Upper lobe of right lung (tissue), 1 donor: ENCODE measurements at regions not wholly inside any gene's neighbourhood (a gene's known extent, or its start where the extent isn't known, plus 50 kb on each side); places are given as distances from the start of the nearest gene placed in this dataset.

ENCODE experiments used
- ATAC-seq: fragments of 200-7000 bp; cut with Tn5 transposase; one replicate; pipeline ENCODE4 v1.9.1; 2020; ENCODE audit warnings: mild to moderate bottlenecking, moderate library complexity
- DNase-seq: peaks from one replicate; pipeline ENCODE4 v3.0.0-alpha.2; 2020
- H3K27ac ChIP-seq: fragments of 200-600 bp; one replicate; pipeline ENCODE4 v1.8.0; 2022
- H3K27me3 ChIP-seq: fragments of 200-600 bp; one replicate; pipeline ENCODE4 v1.8.0; 2022; ENCODE audit warnings: mild to moderate bottlenecking
- H3K36me3 ChIP-seq: fragments of 200-600 bp; one replicate; pipeline ENCODE4 v1.8.0; 2022
- H3K4me1 ChIP-seq: fragments of 200-600 bp; one replicate; pipeline ENCODE4 v1.8.0; 2022
- H3K4me3 ChIP-seq: fragments of 200-600 bp; one replicate; pipeline ENCODE4 v1.8.0; 2022; ENCODE audit warnings: mild to moderate bottlenecking
- H3K9me3 ChIP-seq: fragments of 200-600 bp; one replicate; pipeline ENCODE4 v1.8.0; 2022
- intact Hi-C: fragments of 100-400 bp; cut with DNase I; formaldehyde crosslinking; loops from one replicate; pipeline ENCODE4 v1.11.0; 2022
- TF ChIP-seq, protein P1 (sequence below): fragments of 200-600 bp; IDR thresholded peaks from one replicate; pipeline ENCODE4 v1.8.0; 2022; ENCODE audit warnings: antibody characterized with exemption
- donor health status: DM: no; HTN: yes; CAD: no; lungs with severe emphysema.

- Histone ChIP-seq H3K27me3 (no peaks in the 10 kb centered on the region), H3K4me3 (no peak overlapping the region), H3K27ac (no peak overlapping the region), H3K4me1 (no peaks in the 10 kb centered on the region), H3K9me3 (no peaks in the 10 kb centered on the region), H3K36me3 (no peaks in the 10 kb centered on the region)
- no peak for DNase-seq
- intact Hi-C loops = no loop called here
- TF ChIP-seq, protein P1, sequence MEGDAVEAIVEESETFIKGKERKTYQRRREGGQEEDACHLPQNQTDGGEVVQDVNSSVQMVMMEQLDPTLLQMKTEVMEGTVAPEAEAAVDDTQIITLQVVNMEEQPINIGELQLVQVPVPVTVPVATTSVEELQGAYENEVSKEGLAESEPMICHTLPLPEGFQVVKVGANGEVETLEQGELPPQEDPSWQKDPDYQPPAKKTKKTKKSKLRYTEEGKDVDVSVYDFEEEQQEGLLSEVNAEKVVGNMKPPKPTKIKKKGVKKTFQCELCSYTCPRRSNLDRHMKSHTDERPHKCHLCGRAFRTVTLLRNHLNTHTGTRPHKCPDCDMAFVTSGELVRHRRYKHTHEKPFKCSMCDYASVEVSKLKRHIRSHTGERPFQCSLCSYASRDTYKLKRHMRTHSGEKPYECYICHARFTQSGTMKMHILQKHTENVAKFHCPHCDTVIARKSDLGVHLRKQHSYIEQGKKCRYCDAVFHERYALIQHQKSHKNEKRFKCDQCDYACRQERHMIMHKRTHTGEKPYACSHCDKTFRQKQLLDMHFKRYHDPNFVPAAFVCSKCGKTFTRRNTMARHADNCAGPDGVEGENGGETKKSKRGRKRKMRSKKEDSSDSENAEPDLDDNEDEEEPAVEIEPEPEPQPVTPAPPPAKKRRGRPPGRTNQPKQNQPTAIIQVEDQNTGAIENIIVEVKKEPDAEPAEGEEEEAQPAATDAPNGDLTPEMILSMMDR = no peak
- peak; percentile 33 for ATAC-seq
Measured at GRCh38 chr10:7507887-7508726, 97.3 kb upstream of the SFMBT2 start.

DNA sequence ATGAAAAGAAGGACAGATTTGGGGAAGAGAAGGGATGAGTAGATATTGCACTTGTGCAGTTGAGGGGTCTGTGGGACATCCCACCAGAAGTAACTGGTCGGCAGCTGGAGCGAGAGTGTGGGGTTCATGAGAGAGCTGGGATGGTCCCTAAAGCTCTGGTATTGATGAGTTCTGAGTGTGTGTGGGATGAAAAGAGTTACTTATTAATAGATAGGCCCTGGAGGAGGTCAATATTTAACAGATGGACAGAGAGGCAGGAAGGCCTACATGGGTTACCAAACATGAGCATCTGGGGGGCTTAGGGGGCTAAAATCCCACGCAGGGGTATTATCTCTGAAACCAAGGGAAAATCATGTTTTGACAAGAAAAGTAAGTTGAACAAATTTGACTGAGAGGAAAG is 95.7 kb upstream of the SFMBT2 start:
- DNase-seq (no peak), ATAC-seq (no peak)
- no peaks in the 10 kb centered on the region for H3K9me3 ChIP-seq
- H3K36me3 ChIP-seq = no peaks in the 10 kb centered on the region
- no peak overlapping the region for H3K27ac ChIP-seq
- H3K27me3 ChIP-seq = no peaks in the 10 kb centered on the region
- no peaks in the 10 kb centered on the region for H3K4me1 ChIP-seq
- H3K4me3 ChIP-seq = no peak overlapping the region
- intact Hi-C loops = no loop called here
- TF ChIP-seq, protein P1 = no peak

DNA sequence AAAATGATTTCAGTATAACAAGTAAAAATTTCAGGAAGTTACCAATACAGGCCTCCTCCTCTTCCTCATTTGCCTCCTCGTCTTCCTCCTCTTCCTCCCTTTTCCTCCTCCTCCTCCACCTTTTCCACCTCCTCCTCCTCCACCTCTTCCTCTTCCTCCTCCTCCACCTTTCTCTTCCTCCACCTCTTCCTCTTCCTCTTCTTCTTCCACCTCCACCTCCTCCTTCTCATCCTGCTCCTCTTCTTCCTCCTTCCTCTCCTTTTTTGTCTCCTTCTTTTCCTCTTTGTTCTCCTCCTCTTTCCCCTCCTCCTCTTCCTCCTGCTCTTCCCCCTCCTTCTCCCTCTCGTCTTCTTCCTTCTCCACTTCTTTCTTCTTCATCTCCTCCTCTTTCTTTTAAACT is 94.4 kb upstream of the SFMBT2 start:
- ATAC-seq (no peak), DNase-seq (no peak)
- TF ChIP-seq, protein P1 = no peak
- Histone ChIP-seq H3K9me3 (no peaks in the 10 kb centered on the region), H3K27me3 (no peaks in the 10 kb centered on the region), H3K27ac (no peak overlapping the region), H3K4me3 (no peak overlapping the region), H3K4me1 (no peaks in the 10 kb centered on the region), H3K36me3 (no peaks in the 10 kb centered on the region)
- intact Hi-C loops = no loop called here

- Histone ChIP-seq H3K36me3 (no peaks in the 10 kb centered on the region), H3K27ac (no peak overlapping the region), H3K27me3 (no peaks in the 10 kb centered on the region), H3K4me1 (no peaks in the 10 kb centered on the region), H3K9me3 (no peaks in the 10 kb centered on the region), H3K4me3 (no peak overlapping the region)
- ATAC-seq (no peak), DNase-seq (no peak)
- intact Hi-C loops = no loop called here
- TF ChIP-seq, protein P1 = no peak
Measured at GRCh38 chr10:7503190-7503589, 92.4 kb upstream of the SFMBT2 start.

- Histone ChIP-seq H3K27me3 (no peaks in the 10 kb centered on the region), H3K27ac (no peak overlapping the region), H3K4me1 (no peaks in the 10 kb centered on the region), H3K9me3 (no peaks in the 10 kb centered on the region), H3K36me3 (no peaks in the 10 kb centered on the region), H3K4me3 (no peak overlapping the region)
- DNase-seq (no peak), ATAC-seq (peak; percentile 31)
- intact Hi-C loops = no loop called here
- TF ChIP-seq, protein P1 = no peak
Measured at GRCh38 chr10:7501157-7501556, 90.3 kb upstream of the SFMBT2 start.
